CD4-positive, alpha-beta T cell (primary cell): ENCODE measurements at regions not wholly inside any gene's neighbourhood (a gene's known extent, or its start where the extent isn't known, plus 50 kb on each side); places are given as distances from the start of the nearest gene placed in this dataset.
"Not testable (repeated sequence)": the region's sequence is repeated elsewhere in the genome, so short reads cannot be mapped to it uniquely, and the experiment has no call there.

Experiments used
- ATAC-seq: fragments of 200-7000 bp; cut with Tn5 transposase; one replicate; pipeline ENCODE4 v1.10.0; 2022; ENCODE audit warnings: mild to moderate bottlenecking; ENCODE audit not compliant: poor library complexity
- CTCF ChIA-PET: fragments of 350-600 bp; sonication (Branson Sonifier 250); formaldehyde crosslinking; loops from one replicate; lab custom pipeline; 2021; ENCODE audit warnings: antibody characterized with exemption, inconsistent platforms; lab: Charles Lee
- POLR2A ChIA-PET: fragments of 350-600 bp; sonication (Branson Sonifier 250); formaldehyde crosslinking; loops from one replicate; lab custom pipeline; 2021; ENCODE audit warnings: antibody characterized with exemption, inconsistent platforms; lab: Charles Lee
- DNase-seq, 14 experiments: peaks; one replicate each; pipeline ENCODE4 v3.0.0-alpha.2; 2013 to 2020; ENCODE audit warnings: mixed read lengths in 2 of 14
- H3K27ac ChIP-seq, 2 donors: one replicate each; pipeline versions ENCODE4 v1.5.1 to v1.7.0; 2013; ENCODE audit warnings: low read length in 2 of 2, low read depth in 1 of 2, mild to moderate bottlenecking in 1 of 2
- H3K27me3 ChIP-seq, 2 experiments: 1 replicate in 1 of 2; 2 replicates in 1 of 2; pipeline versions ENCODE4 v1.6.1 to v1.7.0; 2013; ENCODE audit warnings: low read length in 2 of 2, control low read depth in 1 of 2, mild to moderate bottlenecking in 1 of 2, moderate library complexity in 1 of 2; ENCODE audit not compliant: insufficient read depth in 2 of 2, control insufficient read depth in 1 of 2
- H3K36me3 ChIP-seq: one replicate; pipeline ENCODE4 v1.6.1; 2013; ENCODE audit warnings: low read length, control low read depth; ENCODE audit not compliant: insufficient read depth
- H3K4me1 ChIP-seq: one replicate; pipeline ENCODE4 v1.6.1; 2013; ENCODE audit warnings: low read length, control low read depth; ENCODE audit not compliant: insufficient read depth
- H3K4me3 ChIP-seq: one replicate; pipeline ENCODE4 v1.5.1; 2013; ENCODE audit warnings: mild to moderate bottlenecking, low read length, moderate library complexity
- H3K9me3 ChIP-seq, 2 experiments: 1 replicate in 1 of 2; 2 replicates in 1 of 2; pipeline versions ENCODE4 v1.6.1 to v1.7.0; 2013; ENCODE audit warnings: low read length in 2 of 2, mild to moderate bottlenecking in 2 of 2, control low read depth in 1 of 2, moderate library complexity in 1 of 2; ENCODE audit not compliant: control insufficient read depth in 1 of 2, insufficient read depth in 1 of 2
- H3K27ac Mint-ChIP-seq: one replicate; pipeline ENCODE4 v1.8.0; 2020; ENCODE audit warnings: mixed read lengths
- H3K27me3 Mint-ChIP-seq: one replicate; pipeline ENCODE4 v1.8.0; 2021; ENCODE audit warnings: mixed read lengths
- H3K36me3 Mint-ChIP-seq: one replicate; pipeline ENCODE4 v1.8.0; 2021; ENCODE audit warnings: low read depth, mixed read lengths
- H3K4me1 Mint-ChIP-seq: one replicate; pipeline ENCODE4 v1.8.0; 2021; ENCODE audit warnings: low read depth, mixed read lengths
- H3K4me3 Mint-ChIP-seq: one replicate; pipeline ENCODE4 v1.8.0; 2020; ENCODE audit warnings: mild to moderate bottlenecking, mixed read lengths
- H3K9me3 Mint-ChIP-seq: one replicate; pipeline ENCODE4 v1.8.0; 2020; ENCODE audit warnings: mixed read lengths
- intact Hi-C, 2 experiments: fragments of 100-400 bp; cut with DNase I in 1 of 2; cut with micrococcal nuclease in 1 of 2; formaldehyde crosslinking; loops; one replicate each; pipeline versions ENCODE4 v1.15.1 to v1.9.0; 2023 to 2025; cut with DNase I, micrococcal nuclease

- POLR2A ChIA-PET, H3K4me3 Mint-ChIP-seq, intact Hi-C loops, H3K36me3 Mint-ChIP-seq, H3K9me3 Mint-ChIP-seq, H3K9me3 ChIP-seq, H3K27me3 ChIP-seq, H3K36me3 ChIP-seq, H3K4me3 ChIP-seq, DNase-seq, H3K27me3 Mint-ChIP-seq, H3K4me1 Mint-ChIP-seq, H3K4me1 ChIP-seq, H3K27ac ChIP-seq, ATAC-seq, H3K27ac Mint-ChIP-seq, CTCF ChIA-PET: not testable (repeated sequence)
These were observed 242.3 kb upstream of the PLGLB1 start for GRCh38 chr2:87263868-87264518.

GRCh38 chr2:87275192-87275591 is 253.5 kb upstream of the PLGLB1 start:
- H3K4me3 Mint-ChIP-seq, intact Hi-C loops, H3K36me3 ChIP-seq, H3K27me3 ChIP-seq, H3K27me3 Mint-ChIP-seq, H3K4me1 Mint-ChIP-seq, POLR2A ChIA-PET, H3K27ac ChIP-seq, DNase-seq, H3K9me3 Mint-ChIP-seq, H3K4me1 ChIP-seq, ATAC-seq, H3K9me3 ChIP-seq, H3K4me3 ChIP-seq, CTCF ChIA-PET, H3K27ac Mint-ChIP-seq, H3K36me3 Mint-ChIP-seq: not testable (repeated sequence)

- POLR2A ChIA-PET, intact Hi-C loops, H3K36me3 Mint-ChIP-seq, H3K27ac Mint-ChIP-seq, H3K9me3 ChIP-seq, H3K27me3 ChIP-seq, H3K27me3 Mint-ChIP-seq, H3K9me3 Mint-ChIP-seq, DNase-seq, ATAC-seq, H3K4me3 ChIP-seq, H3K36me3 ChIP-seq, H3K27ac ChIP-seq, H3K4me1 Mint-ChIP-seq, H3K4me1 ChIP-seq, H3K4me3 Mint-ChIP-seq, CTCF ChIA-PET: not testable (repeated sequence)
These were observed 254.5 kb upstream of the PLGLB1 start for GRCh38 chr2:87275974-87276629.

- H3K36me3 Mint-ChIP-seq, H3K27ac Mint-ChIP-seq, H3K4me3 Mint-ChIP-seq, intact Hi-C loops, H3K27me3 ChIP-seq, H3K9me3 ChIP-seq, H3K4me1 Mint-ChIP-seq, H3K27me3 Mint-ChIP-seq, H3K27ac ChIP-seq, H3K4me3 ChIP-seq, DNase-seq, H3K36me3 ChIP-seq, CTCF ChIA-PET, H3K9me3 Mint-ChIP-seq, POLR2A ChIA-PET, H3K4me1 ChIP-seq, ATAC-seq: not testable (repeated sequence)
These were observed 255.0 kb upstream of the PLGLB1 start for GRCh38 chr2:87276673-87277072.

GRCh38 chr2:87277734-87278133 is 256.1 kb upstream of the PLGLB1 start:
- CTCF ChIA-PET, H3K9me3 Mint-ChIP-seq, H3K27me3 Mint-ChIP-seq, intact Hi-C loops, DNase-seq, H3K27ac ChIP-seq, POLR2A ChIA-PET, ATAC-seq, H3K27ac Mint-ChIP-seq, H3K4me3 ChIP-seq, H3K36me3 ChIP-seq, H3K4me1 Mint-ChIP-seq, H3K4me1 ChIP-seq, H3K27me3 ChIP-seq, H3K4me3 Mint-ChIP-seq, H3K36me3 Mint-ChIP-seq, H3K9me3 ChIP-seq: not testable (repeated sequence)

- H3K27ac Mint-ChIP-seq, ATAC-seq, DNase-seq, CTCF ChIA-PET, H3K27me3 ChIP-seq, H3K4me1 Mint-ChIP-seq, H3K36me3 Mint-ChIP-seq, H3K4me1 ChIP-seq, H3K9me3 ChIP-seq, H3K4me3 Mint-ChIP-seq, H3K27ac ChIP-seq, H3K9me3 Mint-ChIP-seq, H3K36me3 ChIP-seq, POLR2A ChIA-PET, H3K27me3 Mint-ChIP-seq, H3K4me3 ChIP-seq, intact Hi-C loops: not testable (repeated sequence)
These were observed 259.1 kb upstream of the PLGLB1 start for GRCh38 chr2:87280596-87281355.
